ENCODE measurements at regions not wholly inside any gene's neighbourhood (a gene's known extent, or its start where the extent isn't known, plus 50 kb on each side); places are given as distances from the start of the nearest gene placed in this dataset.

DNA sequence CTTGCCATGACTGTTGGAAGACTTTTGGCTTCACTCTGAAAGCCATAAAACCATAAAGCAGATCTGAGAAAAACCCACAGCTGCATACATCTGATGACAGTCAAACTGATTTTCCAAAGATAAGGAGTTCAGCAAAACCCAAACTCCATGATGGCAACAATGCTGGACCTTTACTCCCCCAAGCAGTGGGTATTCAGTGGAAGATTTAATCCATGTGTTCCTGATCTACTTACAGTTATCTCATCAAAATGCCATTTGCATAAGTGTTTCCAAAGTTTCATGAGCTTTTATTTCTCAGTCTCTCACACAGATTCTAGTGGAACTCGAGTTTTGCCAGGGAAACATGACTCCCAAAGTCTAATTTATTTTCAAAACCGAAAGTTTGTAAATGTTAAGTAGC is 184.9 kb downstream of the ZC3H11B start (continued):
- TF ChIP-seq, protein P1, sequence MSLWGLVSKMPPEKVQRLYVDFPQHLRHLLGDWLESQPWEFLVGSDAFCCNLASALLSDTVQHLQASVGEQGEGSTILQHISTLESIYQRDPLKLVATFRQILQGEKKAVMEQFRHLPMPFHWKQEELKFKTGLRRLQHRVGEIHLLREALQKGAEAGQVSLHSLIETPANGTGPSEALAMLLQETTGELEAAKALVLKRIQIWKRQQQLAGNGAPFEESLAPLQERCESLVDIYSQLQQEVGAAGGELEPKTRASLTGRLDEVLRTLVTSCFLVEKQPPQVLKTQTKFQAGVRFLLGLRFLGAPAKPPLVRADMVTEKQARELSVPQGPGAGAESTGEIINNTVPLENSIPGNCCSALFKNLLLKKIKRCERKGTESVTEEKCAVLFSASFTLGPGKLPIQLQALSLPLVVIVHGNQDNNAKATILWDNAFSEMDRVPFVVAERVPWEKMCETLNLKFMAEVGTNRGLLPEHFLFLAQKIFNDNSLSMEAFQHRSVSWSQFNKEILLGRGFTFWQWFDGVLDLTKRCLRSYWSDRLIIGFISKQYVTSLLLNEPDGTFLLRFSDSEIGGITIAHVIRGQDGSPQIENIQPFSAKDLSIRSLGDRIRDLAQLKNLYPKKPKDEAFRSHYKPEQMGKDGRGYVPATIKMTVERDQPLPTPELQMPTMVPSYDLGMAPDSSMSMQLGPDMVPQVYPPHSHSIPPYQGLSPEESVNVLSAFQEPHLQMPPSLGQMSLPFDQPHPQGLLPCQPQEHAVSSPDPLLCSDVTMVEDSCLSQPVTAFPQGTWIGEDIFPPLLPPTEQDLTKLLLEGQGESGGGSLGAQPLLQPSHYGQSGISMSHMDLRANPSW (CRISPR knock-in tag; conservative IDR thresholded peaks at IDR 0.05; ENCODE audit: low read depth), result no peak
- no peak for TF ChIP-seq CBFB (CRISPR knock-in tag; IDR thresholded peaks at IDR 0.05; ENCODE audit: low read depth)
- no peak for TF ChIP-seq ZNF317 (CRISPR knock-in tag; IDR thresholded peaks at IDR 0.05; ENCODE audit: borderline replicate concordance, low read depth)
- TF ChIP-seq ZNF219 (CRISPR knock-in tag; IDR thresholded peaks at IDR 0.05; ENCODE audit: borderline replicate concordance), result no peak
- TF ChIP-seq SMAD3 (CRISPR knock-in tag; IDR thresholded peaks at IDR 0.05; ENCODE audit: borderline replicate concordance), result no peak
- TF ChIP-seq, protein P2, sequence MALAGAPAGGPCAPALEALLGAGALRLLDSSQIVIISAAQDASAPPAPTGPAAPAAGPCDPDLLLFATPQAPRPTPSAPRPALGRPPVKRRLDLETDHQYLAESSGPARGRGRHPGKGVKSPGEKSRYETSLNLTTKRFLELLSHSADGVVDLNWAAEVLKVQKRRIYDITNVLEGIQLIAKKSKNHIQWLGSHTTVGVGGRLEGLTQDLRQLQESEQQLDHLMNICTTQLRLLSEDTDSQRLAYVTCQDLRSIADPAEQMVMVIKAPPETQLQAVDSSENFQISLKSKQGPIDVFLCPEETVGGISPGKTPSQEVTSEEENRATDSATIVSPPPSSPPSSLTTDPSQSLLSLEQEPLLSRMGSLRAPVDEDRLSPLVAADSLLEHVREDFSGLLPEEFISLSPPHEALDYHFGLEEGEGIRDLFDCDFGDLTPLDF (CRISPR knock-in tag; IDR thresholded peaks at IDR 0.05), result no peak
- TF ChIP-seq TP53 (CRISPR knock-in tag; IDR thresholded peaks at IDR 0.05), result no peak

DNA sequence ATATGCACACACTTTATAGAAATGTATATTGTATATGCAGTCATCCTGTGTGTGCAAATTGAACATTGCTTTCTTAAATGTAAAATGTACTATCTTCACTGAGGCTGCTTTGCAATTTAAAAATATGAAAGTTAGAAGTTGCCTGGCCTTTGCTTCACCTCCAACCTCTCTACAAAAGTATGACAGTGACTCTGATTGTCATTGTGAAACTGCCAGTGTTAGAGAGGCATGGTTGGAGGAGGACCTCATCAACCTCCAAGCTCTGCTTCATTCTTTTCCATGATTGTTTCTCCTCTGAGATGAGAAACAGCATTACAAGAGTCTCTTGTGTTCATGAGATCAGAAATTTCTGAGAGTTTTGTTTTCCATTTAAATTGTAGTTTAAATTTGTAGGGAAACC is 185.5 kb downstream of the ZC3H11B start:
- ChIA-PET POLR2A (no interaction called here), CTCF (no interaction called here)
- Mint-ChIP-seq H3K27ac (no peak overlapping the region), H3K27me3 (ENCODE audit: low read depth) (no peaks in the 10 kb centered on the region), H3K9me3 (no peaks in the 10 kb centered on the region), H3K36me3 (no peaks in the 10 kb centered on the region), H3K4me1 (peaks cover 10% of the 10 kb centered on the region), H3K4me3 (no peak overlapping the region)
- ATAC-seq (no peak), DNase-seq (ENCODE audit: low spot score) (no peak)
- no peak for TF ChIP-seq ZNF121 (CRISPR knock-in tag; IDR thresholded peaks at IDR 0.05)
- TF ChIP-seq FOXJ3 (CRISPR knock-in tag; IDR thresholded peaks at IDR 0.05; ENCODE audit: borderline replicate concordance), result no peak
- TF ChIP-seq JAZF1 (CRISPR knock-in tag; IDR thresholded peaks at IDR 0.05), result no peak
- TF ChIP-seq CREM (CRISPR knock-in tag; IDR thresholded peaks at IDR 0.05), result no peak
- TF ChIP-seq, protein P3, sequence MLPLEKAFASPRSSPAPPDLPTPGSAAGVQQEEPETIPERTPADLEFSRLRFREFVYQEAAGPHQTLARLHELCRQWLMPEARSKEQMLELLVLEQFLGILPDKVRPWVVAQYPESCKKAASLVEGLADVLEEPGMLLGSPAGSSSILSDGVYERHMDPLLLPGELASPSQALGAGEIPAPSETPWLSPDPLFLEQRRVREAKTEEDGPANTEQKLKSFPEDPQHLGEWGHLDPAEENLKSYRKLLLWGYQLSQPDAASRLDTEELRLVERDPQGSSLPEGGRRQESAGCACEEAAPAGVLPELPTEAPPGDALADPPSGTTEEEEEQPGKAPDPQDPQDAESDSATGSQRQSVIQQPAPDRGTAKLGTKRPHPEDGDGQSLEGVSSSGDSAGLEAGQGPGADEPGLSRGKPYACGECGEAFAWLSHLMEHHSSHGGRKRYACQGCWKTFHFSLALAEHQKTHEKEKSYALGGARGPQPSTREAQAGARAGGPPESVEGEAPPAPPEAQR (CRISPR knock-in tag; IDR thresholded peaks at IDR 0.05), result no peak
- TF ChIP-seq, protein P4, sequence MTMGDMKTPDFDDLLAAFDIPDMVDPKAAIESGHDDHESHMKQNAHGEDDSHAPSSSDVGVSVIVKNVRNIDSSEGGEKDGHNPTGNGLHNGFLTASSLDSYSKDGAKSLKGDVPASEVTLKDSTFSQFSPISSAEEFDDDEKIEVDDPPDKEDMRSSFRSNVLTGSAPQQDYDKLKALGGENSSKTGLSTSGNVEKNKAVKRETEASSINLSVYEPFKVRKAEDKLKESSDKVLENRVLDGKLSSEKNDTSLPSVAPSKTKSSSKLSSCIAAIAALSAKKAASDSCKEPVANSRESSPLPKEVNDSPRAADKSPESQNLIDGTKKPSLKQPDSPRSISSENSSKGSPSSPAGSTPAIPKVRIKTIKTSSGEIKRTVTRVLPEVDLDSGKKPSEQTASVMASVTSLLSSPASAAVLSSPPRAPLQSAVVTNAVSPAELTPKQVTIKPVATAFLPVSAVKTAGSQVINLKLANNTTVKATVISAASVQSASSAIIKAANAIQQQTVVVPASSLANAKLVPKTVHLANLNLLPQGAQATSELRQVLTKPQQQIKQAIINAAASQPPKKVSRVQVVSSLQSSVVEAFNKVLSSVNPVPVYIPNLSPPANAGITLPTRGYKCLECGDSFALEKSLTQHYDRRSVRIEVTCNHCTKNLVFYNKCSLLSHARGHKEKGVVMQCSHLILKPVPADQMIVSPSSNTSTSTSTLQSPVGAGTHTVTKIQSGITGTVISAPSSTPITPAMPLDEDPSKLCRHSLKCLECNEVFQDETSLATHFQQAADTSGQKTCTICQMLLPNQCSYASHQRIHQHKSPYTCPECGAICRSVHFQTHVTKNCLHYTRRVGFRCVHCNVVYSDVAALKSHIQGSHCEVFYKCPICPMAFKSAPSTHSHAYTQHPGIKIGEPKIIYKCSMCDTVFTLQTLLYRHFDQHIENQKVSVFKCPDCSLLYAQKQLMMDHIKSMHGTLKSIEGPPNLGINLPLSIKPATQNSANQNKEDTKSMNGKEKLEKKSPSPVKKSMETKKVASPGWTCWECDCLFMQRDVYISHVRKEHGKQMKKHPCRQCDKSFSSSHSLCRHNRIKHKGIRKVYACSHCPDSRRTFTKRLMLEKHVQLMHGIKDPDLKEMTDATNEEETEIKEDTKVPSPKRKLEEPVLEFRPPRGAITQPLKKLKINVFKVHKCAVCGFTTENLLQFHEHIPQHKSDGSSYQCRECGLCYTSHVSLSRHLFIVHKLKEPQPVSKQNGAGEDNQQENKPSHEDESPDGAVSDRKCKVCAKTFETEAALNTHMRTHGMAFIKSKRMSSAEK (CRISPR knock-in tag; IDR thresholded peaks at IDR 0.05; ENCODE audit: borderline replicate concordance), result no peak
- no peak for TF ChIP-seq HMGA2 (CRISPR knock-in tag; IDR thresholded peaks at IDR 0.05)
- TF ChIP-seq TEAD1 (CRISPR knock-in tag; IDR thresholded peaks at IDR 0.05), result no peak
- TF ChIP-seq, protein P5, sequence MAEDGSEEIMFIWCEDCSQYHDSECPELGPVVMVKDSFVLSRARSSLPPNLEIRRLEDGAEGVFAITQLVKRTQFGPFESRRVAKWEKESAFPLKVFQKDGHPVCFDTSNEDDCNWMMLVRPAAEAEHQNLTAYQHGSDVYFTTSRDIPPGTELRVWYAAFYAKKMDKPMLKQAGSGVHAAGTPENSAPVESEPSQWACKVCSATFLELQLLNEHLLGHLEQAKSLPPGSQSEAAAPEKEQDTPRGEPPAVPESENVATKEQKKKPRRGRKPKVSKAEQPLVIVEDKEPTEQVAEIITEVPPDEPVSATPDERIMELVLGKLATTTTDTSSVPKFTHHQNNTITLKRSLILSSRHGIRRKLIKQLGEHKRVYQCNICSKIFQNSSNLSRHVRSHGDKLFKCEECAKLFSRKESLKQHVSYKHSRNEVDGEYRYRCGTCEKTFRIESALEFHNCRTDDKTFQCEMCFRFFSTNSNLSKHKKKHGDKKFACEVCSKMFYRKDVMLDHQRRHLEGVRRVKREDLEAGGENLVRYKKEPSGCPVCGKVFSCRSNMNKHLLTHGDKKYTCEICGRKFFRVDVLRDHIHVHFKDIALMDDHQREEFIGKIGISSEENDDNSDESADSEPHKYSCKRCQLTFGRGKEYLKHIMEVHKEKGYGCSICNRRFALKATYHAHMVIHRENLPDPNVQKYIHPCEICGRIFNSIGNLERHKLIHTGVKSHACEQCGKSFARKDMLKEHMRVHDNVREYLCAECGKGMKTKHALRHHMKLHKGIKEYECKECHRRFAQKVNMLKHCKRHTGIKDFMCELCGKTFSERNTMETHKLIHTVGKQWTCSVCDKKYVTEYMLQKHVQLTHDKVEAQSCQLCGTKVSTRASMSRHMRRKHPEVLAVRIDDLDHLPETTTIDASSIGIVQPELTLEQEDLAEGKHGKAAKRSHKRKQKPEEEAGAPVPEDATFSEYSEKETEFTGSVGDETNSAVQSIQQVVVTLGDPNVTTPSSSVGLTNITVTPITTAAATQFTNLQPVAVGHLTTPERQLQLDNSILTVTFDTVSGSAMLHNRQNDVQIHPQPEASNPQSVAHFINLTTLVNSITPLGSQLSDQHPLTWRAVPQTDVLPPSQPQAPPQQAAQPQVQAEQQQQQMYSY (CRISPR knock-in tag; IDR thresholded peaks at IDR 0.05), result no peak
- TF ChIP-seq, protein P6, sequence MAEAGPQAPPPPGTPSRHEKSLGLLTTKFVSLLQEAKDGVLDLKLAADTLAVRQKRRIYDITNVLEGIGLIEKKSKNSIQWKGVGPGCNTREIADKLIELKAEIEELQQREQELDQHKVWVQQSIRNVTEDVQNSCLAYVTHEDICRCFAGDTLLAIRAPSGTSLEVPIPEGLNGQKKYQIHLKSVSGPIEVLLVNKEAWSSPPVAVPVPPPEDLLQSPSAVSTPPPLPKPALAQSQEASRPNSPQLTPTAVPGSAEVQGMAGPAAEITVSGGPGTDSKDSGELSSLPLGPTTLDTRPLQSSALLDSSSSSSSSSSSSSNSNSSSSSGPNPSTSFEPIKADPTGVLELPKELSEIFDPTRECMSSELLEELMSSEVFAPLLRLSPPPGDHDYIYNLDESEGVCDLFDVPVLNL (CRISPR knock-in tag; IDR thresholded peaks at IDR 0.05; ENCODE audit: borderline replicate concordance, low read depth), result no peak
- TF ChIP-seq, protein P7, sequence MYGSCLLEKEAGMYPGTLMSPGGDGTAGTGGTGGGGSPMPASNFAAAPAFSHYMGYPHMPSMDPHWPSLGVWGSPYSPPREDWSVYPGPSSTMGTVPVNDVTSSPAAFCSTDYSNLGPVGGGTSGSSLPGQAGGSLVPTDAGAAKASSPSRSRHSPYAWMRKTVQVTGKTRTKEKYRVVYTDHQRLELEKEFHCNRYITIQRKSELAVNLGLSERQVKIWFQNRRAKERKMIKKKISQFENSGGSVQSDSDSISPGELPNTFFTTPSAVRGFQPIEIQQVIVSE (CRISPR knock-in tag; IDR thresholded peaks at IDR 0.05; ENCODE audit: borderline replicate concordance), result no peak
- TF ChIP-seq, protein P8, sequence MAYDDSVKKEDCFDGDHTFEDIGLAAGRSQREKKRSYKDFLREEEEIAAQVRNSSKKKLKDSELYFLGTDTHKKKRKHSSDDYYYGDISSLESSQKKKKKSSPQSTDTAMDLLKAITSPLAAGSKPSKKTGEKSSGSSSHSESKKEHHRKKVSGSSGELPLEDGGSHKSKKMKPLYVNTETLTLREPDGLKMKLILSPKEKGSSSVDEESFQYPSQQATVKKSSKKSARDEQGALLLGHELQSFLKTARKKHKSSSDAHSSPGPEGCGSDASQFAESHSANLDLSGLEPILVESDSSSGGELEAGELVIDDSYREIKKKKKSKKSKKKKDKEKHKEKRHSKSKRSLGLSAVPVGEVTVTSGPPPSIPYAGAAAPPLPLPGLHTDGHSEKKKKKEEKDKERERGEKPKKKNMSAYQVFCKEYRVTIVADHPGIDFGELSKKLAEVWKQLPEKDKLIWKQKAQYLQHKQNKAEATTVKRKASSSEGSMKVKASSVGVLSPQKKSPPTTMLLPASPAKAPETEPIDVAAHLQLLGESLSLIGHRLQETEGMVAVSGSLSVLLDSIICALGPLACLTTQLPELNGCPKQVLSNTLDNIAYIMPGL (CRISPR knock-in tag; IDR thresholded peaks at IDR 0.05), result no peak
- TF ChIP-seq NR3C1 (CRISPR knock-in tag; conservative IDR thresholded peaks at IDR 0.05; ENCODE audit: low read depth), result no peak
